A549 (cell line): ENCODE measurements at regions not wholly inside any gene's neighbourhood (a gene's known extent, or its start where the extent isn't known, plus 50 kb on each side); places are given as distances from the start of the nearest gene placed in this dataset.

Experiments used
- CHD2 ChIP-seq: fragments of 150-350 bp; IDR thresholded peaks from 2 replicates; pipeline ENCODE4 v1.6.1; 2014; ENCODE audit warnings: low read length; ENCODE audit not compliant: partially characterized antibody
- EP300 ChIP-seq, 2 experiments: fragments of >200 bp; sonication (Bioruptor Twin); formaldehyde crosslinking; IDR thresholded peaks; 2 replicates in 1 of 2; 3 replicates in 1 of 2; pipeline ENCODE4 v1.6.1; 2016 to 2017
- JUN ChIP-seq, 2 experiments: fragments of >200 bp; sonication (Bioruptor Twin); formaldehyde crosslinking; IDR thresholded peaks; 2 replicates in 1 of 2; 3 replicates in 1 of 2; pipeline ENCODE4 v1.6.1; 2016 to 2017
- POLR2A ChIP-seq: IDR thresholded peaks from 2 replicates; pipeline ENCODE4 v1.6.1; 2012; ENCODE audit warnings: mild to moderate bottlenecking, low read length
- RAD21 ChIP-seq, 2 experiments: fragments of >200 bp in 1 of 2; sonication (Bioruptor Twin) in 1 of 2; formaldehyde crosslinking in 1 of 2; IDR thresholded peaks in 1 of 2; conservative IDR thresholded peaks in 1 of 2; 2 replicates in 1 of 2; 3 replicates in 1 of 2; pipeline ENCODE4 v1.6.1; 2012 to 2018; ENCODE audit warnings: inconsistent platforms in 1 of 2
- TF ChIP-seq, protein P1 (sequence below): fragments of >200 bp; sonication (Bioruptor Twin); formaldehyde crosslinking; IDR thresholded peaks from 3 replicates; pipeline ENCODE4 v1.5.1; 2016
- TF ChIP-seq, protein P2 (sequence below): fragments of 200-600 bp; sonication (generic); IDR thresholded peaks from 2 replicates; pipeline ENCODE4 v1.6.1; 2016; ENCODE audit warnings: antibody characterized with exemption, mild to moderate bottlenecking, moderate library complexity

DNA sequence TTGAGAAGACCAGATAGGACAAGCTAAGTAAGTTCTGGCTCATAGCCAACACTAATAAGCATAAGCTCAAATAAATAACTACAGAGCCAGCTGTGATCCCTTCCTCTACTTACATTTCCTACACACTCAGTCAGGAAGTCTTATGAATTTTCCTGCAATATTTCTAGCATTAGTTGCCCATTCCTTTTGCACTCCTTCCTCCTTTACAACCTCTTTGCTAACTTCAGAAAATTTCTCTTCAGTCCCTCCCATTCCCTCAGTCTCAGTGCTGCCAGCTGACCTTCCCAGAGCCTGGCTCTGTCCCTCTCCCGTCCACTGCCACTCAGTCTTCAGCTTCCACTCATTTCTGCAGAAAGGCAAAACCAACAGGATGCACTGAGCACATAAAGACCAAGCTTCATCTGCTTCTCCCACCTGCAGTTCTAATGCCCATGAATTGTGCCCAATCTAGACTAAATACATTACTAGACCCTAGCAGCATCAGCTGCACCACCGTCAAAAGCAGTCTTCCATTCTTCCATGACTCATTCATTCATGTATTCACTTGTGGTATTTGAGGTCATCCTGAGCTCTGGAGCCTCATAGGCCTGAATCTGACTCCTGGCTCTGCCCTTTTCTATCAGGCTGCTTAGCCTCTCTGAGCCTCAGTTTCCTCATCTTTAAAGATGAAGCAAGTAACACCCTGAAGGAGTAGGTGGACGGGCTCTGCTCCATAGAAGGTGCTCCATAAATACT lies 54.6 kb upstream of the SIPA1L2 start:
- no peak for TF ChIP-seq POLR2A
- TF ChIP-seq EP300 (IDR thresholded peaks at IDR 0.05): no peak
- TF ChIP-seq RAD21 (conservative IDR thresholded peaks at IDR 0.05 in 1 of 2, IDR thresholded peaks at IDR 0.05 in 1 of 2): no peak
- TF ChIP-seq, protein P1, sequence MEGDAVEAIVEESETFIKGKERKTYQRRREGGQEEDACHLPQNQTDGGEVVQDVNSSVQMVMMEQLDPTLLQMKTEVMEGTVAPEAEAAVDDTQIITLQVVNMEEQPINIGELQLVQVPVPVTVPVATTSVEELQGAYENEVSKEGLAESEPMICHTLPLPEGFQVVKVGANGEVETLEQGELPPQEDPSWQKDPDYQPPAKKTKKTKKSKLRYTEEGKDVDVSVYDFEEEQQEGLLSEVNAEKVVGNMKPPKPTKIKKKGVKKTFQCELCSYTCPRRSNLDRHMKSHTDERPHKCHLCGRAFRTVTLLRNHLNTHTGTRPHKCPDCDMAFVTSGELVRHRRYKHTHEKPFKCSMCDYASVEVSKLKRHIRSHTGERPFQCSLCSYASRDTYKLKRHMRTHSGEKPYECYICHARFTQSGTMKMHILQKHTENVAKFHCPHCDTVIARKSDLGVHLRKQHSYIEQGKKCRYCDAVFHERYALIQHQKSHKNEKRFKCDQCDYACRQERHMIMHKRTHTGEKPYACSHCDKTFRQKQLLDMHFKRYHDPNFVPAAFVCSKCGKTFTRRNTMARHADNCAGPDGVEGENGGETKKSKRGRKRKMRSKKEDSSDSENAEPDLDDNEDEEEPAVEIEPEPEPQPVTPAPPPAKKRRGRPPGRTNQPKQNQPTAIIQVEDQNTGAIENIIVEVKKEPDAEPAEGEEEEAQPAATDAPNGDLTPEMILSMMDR: no peak
- TF ChIP-seq, protein P2, sequence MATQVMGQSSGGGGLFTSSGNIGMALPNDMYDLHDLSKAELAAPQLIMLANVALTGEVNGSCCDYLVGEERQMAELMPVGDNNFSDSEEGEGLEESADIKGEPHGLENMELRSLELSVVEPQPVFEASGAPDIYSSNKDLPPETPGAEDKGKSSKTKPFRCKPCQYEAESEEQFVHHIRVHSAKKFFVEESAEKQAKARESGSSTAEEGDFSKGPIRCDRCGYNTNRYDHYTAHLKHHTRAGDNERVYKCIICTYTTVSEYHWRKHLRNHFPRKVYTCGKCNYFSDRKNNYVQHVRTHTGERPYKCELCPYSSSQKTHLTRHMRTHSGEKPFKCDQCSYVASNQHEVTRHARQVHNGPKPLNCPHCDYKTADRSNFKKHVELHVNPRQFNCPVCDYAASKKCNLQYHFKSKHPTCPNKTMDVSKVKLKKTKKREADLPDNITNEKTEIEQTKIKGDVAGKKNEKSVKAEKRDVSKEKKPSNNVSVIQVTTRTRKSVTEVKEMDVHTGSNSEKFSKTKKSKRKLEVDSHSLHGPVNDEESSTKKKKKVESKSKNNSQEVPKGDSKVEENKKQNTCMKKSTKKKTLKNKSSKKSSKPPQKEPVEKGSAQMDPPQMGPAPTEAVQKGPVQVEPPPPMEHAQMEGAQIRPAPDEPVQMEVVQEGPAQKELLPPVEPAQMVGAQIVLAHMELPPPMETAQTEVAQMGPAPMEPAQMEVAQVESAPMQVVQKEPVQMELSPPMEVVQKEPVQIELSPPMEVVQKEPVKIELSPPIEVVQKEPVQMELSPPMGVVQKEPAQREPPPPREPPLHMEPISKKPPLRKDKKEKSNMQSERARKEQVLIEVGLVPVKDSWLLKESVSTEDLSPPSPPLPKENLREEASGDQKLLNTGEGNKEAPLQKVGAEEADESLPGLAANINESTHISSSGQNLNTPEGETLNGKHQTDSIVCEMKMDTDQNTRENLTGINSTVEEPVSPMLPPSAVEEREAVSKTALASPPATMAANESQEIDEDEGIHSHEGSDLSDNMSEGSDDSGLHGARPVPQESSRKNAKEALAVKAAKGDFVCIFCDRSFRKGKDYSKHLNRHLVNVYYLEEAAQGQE: no peak
- TF ChIP-seq CHD2: no peak
- TF ChIP-seq JUN (IDR thresholded peaks at IDR 0.05): no peak
